Stimulated activated CD4-positive, alpha-beta T cell treated with anti-CD3 and anti-CD28 coated beads, Interleukin-15, amount 100 ng/mL, for 48 hours (primary cell): ENCODE measurements at regions not wholly inside any gene's neighbourhood (a gene's known extent, or its start where the extent isn't known, plus 50 kb on each side); places are given as distances from the start of the nearest gene placed in this dataset.
"Not testable (repeated sequence)": the region's sequence is repeated elsewhere in the genome, so short reads cannot be mapped to it uniquely, and the experiment has no call there.

Experiments used
- DNase-seq, 2 donors: peaks; one replicate each; pipeline ENCODE4 v3.0.0-alpha.2; 2020; ENCODE audit warnings: low read depth in 2 of 2

- no peak for DNase-seq
These were observed 414.2 kb upstream of the MIR17HG start for GRCh38 chr13:90933097-90933826.

- no peak for DNase-seq
These were observed 412.7 kb upstream of the MIR17HG start for GRCh38 chr13:90934741-90935140.

GRCh38 chr13:90938848-90939247, 408.6 kb upstream of the MIR17HG start:
- DNase-seq = no peak

- DNase-seq = no peak
These were observed 403.5 kb upstream of the MIR17HG start for GRCh38 chr13:90943946-90944345.

GRCh38 chr13:90945146-90945545, 402.3 kb upstream of the MIR17HG start:
- not testable (repeated sequence) for DNase-seq

GRCh38 chr13:90946125-90946524, 401.4 kb upstream of the MIR17HG start:
- not testable (repeated sequence) for DNase-seq

GRCh38 chr13:90947976-90948375, 399.5 kb upstream of the MIR17HG start:
- no peak for DNase-seq

- DNase-seq = no peak
These were observed 397.3 kb upstream of the MIR17HG start for GRCh38 chr13:90950160-90950559.

- DNase-seq = no peak
These were observed 395.8 kb upstream of the MIR17HG start for GRCh38 chr13:90951663-90952062.

GRCh38 chr13:90952326-90952725, 395.2 kb upstream of the MIR17HG start:
- DNase-seq = no peak

GRCh38 chr13:90954605-90955195, 392.8 kb upstream of the MIR17HG start:
- DNase-seq = no peak

- no peak for DNase-seq
These were observed 391.5 kb upstream of the MIR17HG start for GRCh38 chr13:90956031-90956430.

- no peak for DNase-seq
These were observed 388.6 kb upstream of the MIR17HG start for GRCh38 chr13:90958866-90959265.

GRCh38 chr13:90968166-90968904, 379.2 kb upstream of the MIR17HG start:
- DNase-seq = no peak

- no peak for DNase-seq
These were observed 373.1 kb upstream of the MIR17HG start for GRCh38 chr13:90974249-90974975.

- no peak for DNase-seq
These were observed 368.4 kb upstream of the MIR17HG start for GRCh38 chr13:90979059-90979458.

GRCh38 chr13:90984756-90985155, 362.7 kb upstream of the MIR17HG start:
- DNase-seq = no peak

GRCh38 chr13:90995001-90995400, 352.5 kb upstream of the MIR17HG start:
- no peak for DNase-seq

GRCh38 chr13:90995614-90996013, 351.9 kb upstream of the MIR17HG start:
- DNase-seq = no peak

- no peak for DNase-seq
These were observed 349.5 kb upstream of the MIR17HG start for GRCh38 chr13:90997951-90998350.

GRCh38 chr13:90999401-90999800, 348.1 kb upstream of the MIR17HG start:
- no peak for DNase-seq

- DNase-seq = no peak
These were observed 346.1 kb upstream of the MIR17HG start for GRCh38 chr13:91001371-91001770.
